ENCODE measurements at regions not wholly inside any gene's neighbourhood (a gene's known extent, or its start where the extent isn't known, plus 50 kb on each side); places are given as distances from the start of the nearest gene placed in this dataset.

DNA sequence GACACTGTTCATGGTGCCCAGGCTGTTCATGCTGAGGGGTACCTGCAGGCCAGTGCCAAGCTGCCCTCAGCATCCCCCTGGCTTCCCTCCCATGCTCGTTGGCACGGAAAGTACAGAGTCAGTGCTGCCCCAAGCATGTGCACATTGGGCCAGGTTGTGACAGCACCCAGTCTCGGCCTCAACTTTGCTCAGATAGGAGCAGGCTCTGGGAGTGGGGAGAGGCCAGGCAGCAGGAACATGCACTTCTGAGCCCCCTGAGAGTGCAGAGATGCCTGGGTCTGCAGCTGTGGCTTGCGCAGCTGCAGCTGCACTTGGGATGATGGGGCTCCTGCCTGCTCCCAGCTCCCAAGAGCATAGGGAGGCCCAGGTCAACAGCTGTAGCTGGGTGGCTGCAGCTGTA is 966.4 kb upstream of the NCAM2 start:
- TF ChIP-seq, protein P1, sequence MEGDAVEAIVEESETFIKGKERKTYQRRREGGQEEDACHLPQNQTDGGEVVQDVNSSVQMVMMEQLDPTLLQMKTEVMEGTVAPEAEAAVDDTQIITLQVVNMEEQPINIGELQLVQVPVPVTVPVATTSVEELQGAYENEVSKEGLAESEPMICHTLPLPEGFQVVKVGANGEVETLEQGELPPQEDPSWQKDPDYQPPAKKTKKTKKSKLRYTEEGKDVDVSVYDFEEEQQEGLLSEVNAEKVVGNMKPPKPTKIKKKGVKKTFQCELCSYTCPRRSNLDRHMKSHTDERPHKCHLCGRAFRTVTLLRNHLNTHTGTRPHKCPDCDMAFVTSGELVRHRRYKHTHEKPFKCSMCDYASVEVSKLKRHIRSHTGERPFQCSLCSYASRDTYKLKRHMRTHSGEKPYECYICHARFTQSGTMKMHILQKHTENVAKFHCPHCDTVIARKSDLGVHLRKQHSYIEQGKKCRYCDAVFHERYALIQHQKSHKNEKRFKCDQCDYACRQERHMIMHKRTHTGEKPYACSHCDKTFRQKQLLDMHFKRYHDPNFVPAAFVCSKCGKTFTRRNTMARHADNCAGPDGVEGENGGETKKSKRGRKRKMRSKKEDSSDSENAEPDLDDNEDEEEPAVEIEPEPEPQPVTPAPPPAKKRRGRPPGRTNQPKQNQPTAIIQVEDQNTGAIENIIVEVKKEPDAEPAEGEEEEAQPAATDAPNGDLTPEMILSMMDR (IDR thresholded peaks at IDR 0.05; ENCODE audit: borderline replicate concordance, extremely low read depth, low read length, poor library complexity, severe bottlenecking) = no peak
- TF ChIP-seq EZH2 (IDR thresholded peaks at IDR 0.05; ENCODE audit: borderline replicate concordance, low read depth, low read length, severe bottlenecking) = no peak

Measured in DND-41 (cell line).